Stimulated activated CD8-positive, alpha-beta memory T cell treated with anti-CD3 and anti-CD28 coated beads, Interleukin-2, amount 100 ng/mL, for 1 hour (primary cell): ENCODE measurements at regions not wholly inside any gene's neighbourhood (a gene's known extent, or its start where the extent isn't known, plus 50 kb on each side); places are given as distances from the start of the nearest gene placed in this dataset.

Experiments
- DNase-seq, 2 donors: peaks; one replicate each; pipeline ENCODE4 v3.0.0-alpha.2; 2020; ENCODE audit warnings: low read depth in 2 of 2

DNA sequence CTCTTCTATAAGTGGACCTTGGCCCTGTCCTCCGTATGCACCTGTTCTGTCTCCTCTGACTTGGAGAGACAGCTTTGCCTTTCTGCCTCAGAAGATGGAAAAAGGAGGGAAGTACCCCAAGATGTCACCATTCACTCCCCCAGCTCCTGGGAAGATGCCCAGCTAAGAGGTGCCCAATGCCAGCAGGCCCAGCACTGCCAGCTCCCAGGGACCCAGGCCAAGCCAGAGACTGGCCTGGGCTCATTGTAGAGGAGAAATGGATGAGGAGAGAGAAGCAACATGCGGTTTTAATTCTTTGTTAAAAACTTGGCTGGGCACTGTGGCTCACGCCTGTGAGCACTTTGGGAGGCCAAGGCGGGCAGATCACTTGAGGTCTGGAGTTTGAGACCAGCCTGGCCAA lies 111.5 kb upstream of the ZNF507 start:
- DNase-seq = no peak

DNA sequence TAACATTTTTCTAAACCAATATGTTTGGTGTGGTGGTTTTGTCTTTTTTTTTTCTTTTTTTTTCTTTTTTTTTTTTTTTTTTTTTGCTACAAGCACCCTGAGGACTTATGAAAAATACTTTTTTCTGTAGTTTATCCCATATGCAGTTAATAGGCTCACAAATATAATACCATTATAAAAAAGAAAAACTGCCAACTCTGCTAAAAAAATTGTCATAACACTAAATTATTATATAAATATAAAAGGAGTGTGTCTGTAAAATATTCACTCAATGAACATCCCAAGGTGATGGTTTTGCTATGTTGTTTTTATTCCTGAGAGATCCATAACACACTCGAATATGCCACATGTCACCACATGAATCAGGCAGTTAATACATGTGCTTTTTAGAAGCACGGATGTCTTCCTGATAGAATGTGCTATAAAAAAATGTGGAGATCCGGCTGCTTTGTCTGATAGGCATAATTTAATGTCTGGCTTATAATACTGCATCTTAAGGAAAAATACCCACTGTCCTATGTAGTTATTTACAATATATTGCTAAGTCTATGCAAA lies 110.7 kb upstream of the ZNF507 start:
- no peak for DNase-seq

DNA sequence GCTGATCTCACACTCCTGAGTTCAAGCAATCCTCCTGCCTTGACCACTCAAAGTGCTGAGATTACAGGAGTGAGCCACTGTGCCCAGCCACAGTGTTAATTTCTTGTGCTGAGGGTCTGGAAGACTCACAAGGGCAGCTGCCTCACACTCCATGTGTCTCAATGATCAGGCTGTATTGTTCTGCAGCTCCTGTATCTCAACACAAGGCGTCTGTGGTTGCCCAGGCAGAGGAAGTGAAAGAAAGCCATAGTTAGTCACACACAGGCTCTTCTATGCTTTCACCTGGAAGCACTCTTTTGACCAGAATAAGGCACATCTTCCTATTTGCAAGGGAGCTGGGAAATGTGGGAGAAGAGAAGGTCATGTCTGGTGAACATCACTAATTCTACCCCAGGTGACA lies 107.3 kb upstream of the ZNF507 start:
- DNase-seq = no peak

DNA sequence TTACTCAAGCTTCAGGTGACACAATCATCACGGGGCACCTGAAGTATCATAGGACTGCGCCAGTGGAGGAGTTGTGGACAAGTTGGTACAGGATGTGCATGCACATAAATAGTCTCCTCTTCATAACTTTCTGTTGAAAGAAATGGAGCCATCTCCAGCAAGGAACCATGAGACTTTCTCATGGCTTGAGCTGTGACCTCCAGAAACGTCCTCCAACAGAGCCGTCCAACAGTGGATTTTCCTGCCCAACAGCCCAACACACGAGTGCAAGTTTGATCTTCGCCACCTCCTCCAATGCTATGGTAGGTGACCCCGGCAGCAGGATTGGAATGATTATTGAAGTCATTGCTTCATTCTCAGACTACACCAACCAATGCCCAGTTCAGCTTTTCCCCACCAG lies 105.1 kb upstream of the ZNF507 start:
- DNase-seq = no peak

DNA sequence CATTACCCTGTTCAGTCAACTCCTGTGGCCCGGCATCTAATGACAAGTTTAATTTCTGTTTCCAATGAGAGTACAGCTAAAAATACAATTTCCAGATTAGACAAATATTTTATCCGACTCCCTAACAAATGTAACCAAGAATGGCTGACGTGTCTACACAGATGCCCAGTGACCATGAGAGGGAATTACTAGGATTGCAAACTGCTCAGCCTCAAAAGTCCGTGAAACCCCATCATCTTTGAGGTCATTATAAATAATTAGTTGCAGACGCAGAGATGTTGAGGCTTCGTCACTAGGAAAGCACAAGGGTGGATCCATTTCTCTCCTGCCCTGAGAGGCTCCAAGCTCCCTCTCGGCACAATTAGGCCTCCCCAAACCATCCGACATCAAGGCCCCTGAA lies 104.1 kb upstream of the ZNF507 start:
- DNase-seq = no peak

DNA sequence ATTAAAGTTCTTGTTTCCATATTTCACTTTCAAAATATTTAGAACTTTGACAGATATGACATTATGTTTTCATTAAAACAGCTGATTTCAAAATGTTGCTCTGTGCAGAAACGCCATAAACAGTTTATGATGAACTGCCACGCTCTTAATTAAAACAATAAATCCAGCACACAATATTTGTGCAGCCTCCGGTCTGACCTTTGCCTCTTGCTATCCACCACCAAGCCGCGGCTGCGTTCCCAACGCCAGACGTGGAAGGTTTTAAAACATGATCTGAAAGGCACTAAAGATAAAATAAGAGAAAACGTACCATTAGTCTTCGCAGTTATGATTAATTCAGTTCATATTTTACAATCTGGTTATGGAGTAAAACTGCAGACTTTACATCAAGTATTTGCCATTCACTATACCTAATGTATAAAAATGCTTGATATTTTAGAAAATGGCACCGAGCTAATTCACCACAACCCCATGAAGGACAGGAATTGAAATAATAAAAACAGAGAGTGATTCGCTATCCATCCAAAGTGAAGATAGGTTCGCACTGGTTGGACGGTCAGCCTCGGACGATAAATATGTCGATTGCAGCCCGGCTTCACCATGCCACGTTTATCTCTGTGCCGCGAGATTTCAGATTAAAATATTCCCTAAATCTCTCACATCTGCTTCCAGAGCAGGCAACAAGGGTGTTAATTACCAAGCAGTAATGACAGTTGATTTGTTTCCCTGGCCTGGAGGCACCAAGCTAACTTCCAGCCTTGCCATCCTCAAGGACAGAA lies 103.3 kb upstream of the ZNF507 start:
- DNase-seq = no peak

DNA sequence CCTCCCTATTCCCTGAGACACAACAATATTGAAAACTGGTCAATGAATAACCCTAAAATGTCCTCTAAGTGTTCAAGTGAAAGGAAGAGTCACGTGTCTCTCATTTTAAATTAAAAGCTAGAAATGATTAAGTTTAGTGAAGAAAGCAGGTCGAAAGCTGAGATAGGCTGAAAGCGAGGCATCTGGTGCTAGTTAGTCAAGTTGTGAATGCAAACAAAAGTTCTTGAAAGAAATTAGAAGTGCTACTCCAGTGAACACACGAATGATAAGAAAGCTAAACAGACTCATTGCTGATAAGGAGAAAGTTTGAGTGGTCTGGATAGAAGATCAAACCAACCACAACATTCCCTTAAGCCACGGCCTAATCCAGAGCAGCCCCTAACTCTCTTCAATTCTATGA lies 99.4 kb upstream of the ZNF507 start:
- DNase-seq = no peak

DNA sequence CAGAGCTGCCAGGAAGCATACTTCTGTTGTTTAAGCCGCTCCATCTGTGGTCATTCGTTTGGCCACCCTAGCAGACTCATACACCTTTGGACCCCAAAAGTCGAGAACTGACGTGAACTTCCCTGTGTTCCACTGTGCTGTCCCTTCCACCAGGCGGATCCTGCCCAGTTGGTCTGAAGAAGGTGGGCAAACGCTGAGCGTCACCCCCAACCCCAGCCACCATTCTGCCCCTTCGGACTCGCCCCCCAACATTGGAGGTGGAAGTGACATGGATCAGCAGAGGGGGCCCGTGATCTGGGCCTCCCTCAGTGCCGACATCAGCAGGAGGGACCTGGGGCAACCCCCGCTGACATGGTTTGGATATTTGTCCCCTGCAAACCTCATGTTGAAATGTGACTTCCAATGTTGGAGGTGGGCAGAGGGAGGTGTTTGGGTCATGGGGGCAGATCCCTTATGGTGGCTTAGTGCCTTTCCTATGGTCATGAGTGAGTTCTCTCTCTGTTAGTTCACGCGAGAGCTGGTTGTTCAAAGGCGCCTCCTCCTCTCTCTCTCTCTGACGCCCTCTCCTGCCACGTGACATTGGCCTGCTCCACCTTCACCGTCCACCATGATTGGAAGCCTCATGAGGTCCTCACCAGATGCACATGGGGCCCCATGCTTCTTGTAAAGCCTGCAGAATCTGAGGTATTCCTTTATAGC lies 93.6 kb upstream of the ZNF507 start:
- no peak for DNase-seq

DNA sequence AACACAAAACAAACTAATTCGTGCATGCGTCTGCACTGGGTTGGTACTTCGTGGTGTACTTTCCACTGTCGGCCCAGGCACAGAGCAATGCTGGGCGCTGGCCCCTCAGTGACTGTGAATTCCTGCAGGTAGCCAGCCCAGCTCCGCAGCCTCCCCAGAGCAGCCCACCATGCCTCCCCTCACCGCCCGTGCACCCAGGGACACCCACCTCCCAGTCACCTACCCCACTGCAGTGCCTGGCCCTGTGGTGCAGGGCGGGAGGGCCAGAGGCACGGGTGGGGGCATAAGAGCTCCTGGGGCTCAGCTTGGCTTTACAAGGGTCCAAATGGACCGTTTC lies 93.1 kb upstream of the ZNF507 start:
- no peak for DNase-seq

DNA sequence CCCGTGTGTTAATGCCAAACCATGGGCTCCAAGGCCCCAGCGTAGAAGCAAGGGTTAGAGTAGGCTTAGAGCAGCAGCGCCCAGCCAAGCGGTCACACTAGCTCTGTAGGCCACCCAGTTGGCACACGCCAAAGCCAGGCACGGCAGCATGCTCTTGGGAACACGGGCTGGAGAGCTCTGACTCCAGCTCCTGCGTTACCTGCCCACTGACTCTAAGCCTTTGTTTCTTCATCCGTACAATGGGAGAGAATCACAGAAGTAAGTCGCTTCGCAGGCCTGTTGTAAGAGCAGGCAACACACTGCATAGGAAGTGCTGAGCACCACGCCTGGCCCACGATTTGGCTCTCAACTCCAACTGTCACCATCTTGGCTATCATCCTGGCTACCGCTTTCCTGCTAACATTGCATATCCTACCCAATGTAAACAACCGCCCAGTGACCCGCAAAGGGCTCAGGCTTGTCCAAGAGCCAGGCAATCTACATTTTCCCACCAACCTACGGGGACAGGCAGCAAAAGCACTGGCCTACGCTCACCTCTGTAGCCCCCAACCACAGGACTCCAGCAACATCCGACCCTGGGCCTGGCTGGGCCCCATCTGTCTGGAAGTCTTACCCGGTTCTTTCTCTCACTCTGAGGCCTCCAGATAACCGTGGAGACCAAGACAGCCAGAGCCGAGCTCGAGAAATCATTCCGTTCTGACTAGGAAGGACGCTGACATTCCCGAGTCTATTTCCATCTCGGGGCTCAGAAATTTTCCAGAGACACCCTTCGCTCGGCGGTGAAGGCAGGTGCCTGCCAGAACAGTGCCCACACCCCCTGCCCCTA lies 91.5 kb upstream of the ZNF507 start:
- DNase-seq = no peak

DNA sequence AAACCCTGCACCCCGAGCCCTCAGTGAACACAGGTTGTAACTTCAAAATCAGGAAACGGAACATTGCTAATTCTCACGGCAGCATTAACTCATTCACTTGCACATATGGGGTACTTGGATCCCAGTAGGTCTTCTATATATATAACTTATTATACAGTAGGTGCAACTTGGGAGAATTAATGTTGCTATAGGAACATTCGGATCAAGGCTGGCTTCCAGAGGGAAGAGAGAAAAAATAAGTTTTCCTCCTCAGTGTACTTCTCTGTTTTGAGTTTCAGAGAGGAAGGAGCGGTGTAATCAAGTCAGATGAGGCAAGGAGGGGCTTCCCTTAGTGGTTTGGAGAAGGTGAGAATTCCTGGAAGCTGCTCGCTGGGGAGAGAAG lies 90.9 kb upstream of the ZNF507 start:
- no peak for DNase-seq

DNA sequence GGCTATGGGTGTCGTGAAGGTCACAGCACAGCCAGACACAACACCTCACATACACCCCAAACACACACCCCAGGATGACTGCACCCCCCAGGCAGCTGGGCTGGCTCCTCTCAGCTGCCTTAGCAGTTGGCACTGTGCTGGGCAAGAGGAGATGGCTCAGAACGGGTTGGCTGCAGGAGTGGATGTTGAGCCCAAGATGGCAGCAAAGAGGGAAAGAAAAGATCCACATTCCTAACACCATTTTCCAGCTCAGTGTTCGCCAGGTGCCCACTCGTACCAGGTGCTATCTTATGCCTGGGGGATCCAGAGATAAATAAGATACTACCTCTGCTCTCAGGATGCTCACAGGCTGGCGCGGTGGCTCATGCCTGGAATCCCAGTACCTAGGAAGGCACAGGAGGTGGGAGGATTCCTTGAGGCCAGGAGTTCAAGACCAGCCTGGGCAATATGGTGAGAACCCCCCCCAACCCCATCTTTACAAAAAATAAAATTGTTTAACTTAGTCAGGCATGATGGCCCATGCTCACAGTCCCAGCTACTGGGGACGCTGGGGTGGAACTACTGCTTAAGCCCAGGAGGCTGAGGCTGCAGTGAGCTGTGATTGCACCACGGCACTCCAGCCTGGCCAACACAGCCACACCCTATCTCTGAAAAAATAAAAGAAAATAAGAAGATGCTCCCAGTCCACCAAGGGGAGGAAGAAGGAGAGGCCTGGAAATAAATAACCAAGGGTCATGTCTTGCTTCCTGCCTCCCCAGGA lies 89.7 kb upstream of the ZNF507 start:
- no peak for DNase-seq

DNA sequence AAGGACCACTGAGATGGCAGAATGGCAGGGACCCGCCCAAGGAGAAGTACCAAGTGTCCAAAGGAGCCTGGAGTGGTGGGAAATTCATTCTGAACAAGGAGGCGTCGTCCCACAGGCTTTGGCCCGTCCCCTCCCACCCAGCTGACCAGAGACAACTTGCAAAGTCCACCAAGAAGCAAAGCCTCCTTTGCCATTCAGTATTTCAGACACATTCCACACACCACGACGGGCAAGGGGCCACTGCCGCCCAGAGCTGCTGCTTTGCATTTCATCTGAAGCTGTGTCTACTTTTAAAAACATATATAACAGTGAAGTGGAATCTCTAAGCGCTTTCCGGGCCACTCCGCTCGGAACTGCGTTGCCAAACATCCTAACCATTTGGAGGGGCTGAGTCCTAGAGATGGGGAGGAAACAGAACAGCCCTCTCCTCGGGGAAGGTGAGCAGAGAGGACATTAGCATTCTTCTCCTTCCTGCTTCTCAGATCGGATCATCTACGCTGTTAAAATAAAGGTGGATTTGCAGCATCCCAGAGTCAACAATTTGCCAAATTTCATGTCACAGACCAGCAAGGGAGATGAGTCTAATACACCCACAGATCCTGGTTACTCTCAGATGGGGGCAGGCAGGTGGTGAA lies 89.0 kb upstream of the ZNF507 start:
- no peak for DNase-seq

DNA sequence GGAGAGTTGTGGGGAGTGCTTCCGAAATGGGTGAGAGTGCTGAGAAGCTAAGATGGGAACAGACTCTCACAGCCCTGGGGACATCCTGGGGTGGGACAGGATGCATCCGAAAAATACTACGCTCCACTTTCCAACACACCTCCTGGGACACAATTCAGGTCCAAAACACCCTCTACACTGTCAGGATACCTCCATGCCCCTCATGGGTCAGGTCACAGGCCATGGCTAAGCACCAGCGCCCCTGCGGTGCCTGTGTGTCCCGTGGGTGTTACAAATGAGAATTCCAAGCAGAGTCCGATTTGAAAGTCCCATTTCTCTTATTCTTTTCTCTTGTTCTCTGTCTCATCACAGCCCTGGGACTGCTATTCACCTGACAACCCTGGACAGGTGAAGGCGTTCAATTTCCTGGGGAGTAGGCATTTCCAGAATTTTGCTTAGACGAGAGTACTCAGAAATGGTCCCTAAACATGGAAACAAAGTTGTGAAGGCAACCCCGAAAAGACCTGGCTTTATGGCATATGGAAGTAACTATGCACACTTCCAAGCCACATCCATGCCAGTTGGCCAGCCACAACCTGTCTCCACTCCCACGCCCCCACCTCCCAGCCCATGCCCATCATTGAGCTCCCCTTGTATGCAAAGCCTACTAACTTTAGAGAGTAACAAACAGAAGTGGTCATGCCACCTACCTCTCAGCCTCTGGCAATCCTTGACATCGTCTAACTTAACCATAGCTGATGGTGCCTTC lies 87.9 kb upstream of the ZNF507 start:
- DNase-seq = no peak

DNA sequence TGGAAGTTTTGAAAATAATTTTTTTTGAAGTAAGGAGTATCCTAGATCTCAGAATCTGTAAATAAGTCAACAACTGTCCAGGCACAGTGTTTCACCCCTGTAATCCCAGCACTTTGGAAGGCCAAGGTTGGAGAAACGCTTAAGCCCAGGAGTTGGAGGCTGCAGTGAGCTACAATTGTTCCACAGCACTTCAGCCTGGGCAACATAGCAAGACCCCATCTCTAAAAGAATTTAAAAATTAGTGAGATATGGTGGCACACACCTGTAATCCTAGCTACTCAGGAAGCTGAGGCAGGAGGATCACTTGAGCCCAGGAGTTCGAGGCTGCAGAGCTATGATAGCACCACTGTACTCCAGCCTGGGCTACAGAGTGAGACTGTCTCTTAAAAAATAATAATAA lies 87.2 kb upstream of the ZNF507 start:
- no peak for DNase-seq

DNA sequence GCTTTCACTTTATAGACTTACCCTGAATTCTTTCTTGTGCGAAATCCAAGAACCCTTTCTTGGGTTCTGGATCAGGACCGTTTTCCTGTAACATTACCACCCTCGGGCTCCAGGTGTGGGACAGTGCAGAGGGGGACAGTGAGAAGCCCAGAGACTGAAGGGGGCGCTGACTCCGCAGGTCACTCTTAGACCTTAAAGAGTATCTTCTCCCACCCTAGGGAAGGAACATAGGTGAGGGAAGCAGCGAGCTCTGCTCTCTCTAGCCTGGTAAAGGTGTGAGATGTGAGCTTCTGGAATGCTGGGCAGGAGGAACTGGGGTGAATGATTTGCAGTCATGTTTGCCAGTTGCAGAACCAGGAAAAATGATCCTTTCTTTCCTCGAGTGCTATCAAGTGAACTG lies 80.8 kb upstream of the ZNF507 start:
- no peak for DNase-seq

DNA sequence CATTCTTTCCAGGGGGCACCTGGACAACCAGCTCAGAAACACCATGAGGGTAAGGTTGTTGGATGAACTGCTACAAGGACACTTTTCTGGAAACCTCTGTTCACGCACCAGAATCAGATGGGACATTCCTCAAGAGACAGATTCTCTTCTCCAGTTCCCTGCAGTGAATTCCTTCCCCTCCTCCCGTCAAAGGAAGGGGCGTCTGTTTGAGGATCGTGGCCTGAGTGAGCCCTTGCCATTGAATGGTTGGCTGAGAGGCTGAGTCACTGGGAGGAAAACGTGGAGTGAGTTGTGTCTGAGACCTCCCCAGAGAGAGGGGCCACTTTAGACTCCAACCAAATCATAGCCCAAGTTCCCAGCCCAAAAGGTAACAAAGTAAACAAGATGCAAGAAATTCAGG lies 79.4 kb upstream of the ZNF507 start:
- no peak for DNase-seq

DNA sequence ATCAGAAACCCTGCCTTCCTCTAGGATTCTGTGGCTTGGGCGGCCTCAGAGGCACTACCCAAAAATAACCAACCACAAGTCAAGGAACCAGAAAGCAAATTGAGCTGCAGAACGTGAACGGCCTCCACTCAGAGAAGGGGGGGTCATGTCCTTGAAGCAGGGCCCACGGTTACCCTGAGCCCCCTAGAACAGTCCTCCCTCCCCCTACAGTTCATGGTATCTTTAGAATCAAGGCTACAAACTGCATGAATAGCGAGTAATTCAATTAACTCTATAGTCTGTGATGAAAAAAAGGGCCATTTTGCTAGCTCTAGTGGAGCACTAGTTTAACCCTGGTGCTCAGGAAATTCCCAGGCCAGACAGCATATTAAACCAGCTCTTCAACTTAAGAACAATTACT lies 79.0 kb upstream of the ZNF507 start:
- no peak for DNase-seq

DNA sequence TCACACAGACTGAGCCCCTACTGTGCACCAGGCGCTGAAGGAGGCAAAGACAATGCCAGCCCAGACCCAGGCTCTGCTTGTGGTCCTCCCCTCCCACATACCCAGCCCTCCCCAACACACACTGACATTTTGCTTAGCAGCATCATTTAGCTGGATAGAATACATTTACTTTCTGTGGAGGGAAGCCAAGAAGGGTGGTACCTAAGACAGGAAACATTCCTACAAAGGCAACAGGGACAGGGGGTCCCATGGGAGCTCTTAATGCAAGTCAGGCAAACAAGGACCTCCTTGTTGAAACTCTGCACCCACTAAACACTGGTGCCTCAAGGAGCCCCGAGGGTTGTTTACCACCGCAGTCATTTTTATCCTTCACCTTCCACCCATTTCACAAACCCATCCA lies 77.0 kb upstream of the ZNF507 start:
- no peak for DNase-seq

DNA sequence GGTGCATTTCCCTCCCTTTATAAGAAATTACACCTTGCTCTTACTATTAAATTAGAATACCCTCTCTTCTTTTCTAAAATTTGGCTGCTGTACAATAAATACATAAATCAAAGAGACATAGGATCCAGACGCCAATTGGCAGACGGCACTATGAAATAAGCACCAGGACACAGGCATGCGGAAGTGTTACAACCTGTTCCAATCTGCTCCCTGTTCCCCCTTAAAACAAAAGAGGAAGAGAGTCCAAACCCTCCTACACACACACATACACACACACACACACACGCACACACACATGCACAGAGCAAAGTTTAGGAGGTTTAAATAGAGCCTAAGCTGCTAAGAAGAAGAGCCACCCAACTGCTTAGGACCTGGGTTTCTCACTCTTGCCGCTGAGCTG lies 75.6 kb upstream of the ZNF507 start:
- DNase-seq = no peak

DNA sequence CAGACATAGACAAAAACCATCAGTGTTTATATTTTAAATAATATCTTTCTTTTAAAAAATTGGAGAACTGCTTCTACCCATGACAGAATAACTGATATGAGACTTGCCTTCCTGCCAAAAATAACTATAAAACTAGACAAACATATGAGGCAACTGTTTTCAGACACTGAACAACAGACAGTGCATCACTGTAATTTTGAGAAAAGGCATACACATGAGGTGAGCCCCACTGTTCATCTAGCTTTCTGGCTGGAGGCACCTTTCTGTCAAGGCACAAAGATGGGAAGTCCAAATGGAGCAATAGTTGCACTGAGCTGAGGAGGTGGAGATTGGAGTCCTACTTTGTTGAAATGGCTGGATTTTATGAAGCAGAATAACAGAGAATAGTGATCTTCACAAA lies 71.9 kb upstream of the ZNF507 start:
- no peak for DNase-seq
